ENCODE measurements at regions not wholly inside any gene's neighbourhood (a gene's known extent, or its start where the extent isn't known, plus 50 kb on each side); places are given as distances from the start of the nearest gene placed in this dataset.

- Mint-ChIP-seq H3K36me3 (ENCODE audit: low read depth, unreplicated experiment) (no peaks in the 10 kb centered on the region), H3K4me1 (ENCODE audit: low read depth, unreplicated experiment) (peaks cover 30% of the 10 kb centered on the region), H3K27me3 (ENCODE audit: low read depth, unreplicated experiment) (peaks cover 27% of the 10 kb centered on the region), H3K4me3 (ENCODE audit: unreplicated experiment) (no peak overlapping the region), H3K27ac (ENCODE audit: unreplicated experiment) (no peak overlapping the region), H3K9me3 (ENCODE audit: unreplicated experiment) (no peaks in the 10 kb centered on the region)
- Histone ChIP-seq H3K27ac (ENCODE audit: low read depth, low read length) (no peak overlapping the region), H4K20me1 (ENCODE audit: insufficient read depth, low read length) (no peaks in the 10 kb centered on the region), H3K9me3 (ENCODE audit: insufficient read depth, low read depth, low read length) (no peaks in the 10 kb centered on the region), H3K4me3 (ENCODE audit: insufficient read depth, low read depth, low read length) (no peak overlapping the region), H3K4me2 (ENCODE audit: low read length) (no peak overlapping the region), H3K4me1 (ENCODE audit: insufficient read depth, low read length) (peaks cover 4% of the 10 kb centered on the region), H3K9ac (ENCODE audit: low read length) (no peak overlapping the region), H3K79me2 (ENCODE audit: insufficient read depth, low read length) (no peaks in the 10 kb centered on the region), H2AFZ (ENCODE audit: low read depth, low read length) (no peak overlapping the region), H3K27me3 (ENCODE audit: insufficient read depth, low read length) (no peaks in the 10 kb centered on the region), H3K36me3 (ENCODE audit: insufficient read depth, low read length) (no peaks in the 10 kb centered on the region)
- DNase-seq (ENCODE audit: low read depth): no peak
- FAIRE-seq: no peak
- TF ChIP-seq CTCF (IDR thresholded peaks at IDR 0.05; ENCODE audit: insufficient read depth, low read depth, low read length): no peak
- no peak for TF ChIP-seq EZH2 (IDR thresholded peaks at IDR 0.05; ENCODE audit: insufficient read depth, low read length)
Measured at GRCh38 chr3:40872258-40872920, 326.9 kb upstream of the CTNNB1 start.

GRCh38 chr3:40873476-40873875 is 325.8 kb upstream of the CTNNB1 start:
- Mint-ChIP-seq H3K4me1 (ENCODE audit: low read depth, unreplicated experiment) (peaks cover 37% of the 10 kb centered on the region), H3K27me3 (ENCODE audit: low read depth, unreplicated experiment) (peaks cover 16% of the 10 kb centered on the region), H3K4me3 (ENCODE audit: unreplicated experiment) (no peak overlapping the region), H3K27ac (ENCODE audit: unreplicated experiment) (no peak overlapping the region), H3K9me3 (ENCODE audit: unreplicated experiment) (no peaks in the 10 kb centered on the region), H3K36me3 (ENCODE audit: low read depth, unreplicated experiment) (no peaks in the 10 kb centered on the region)
- H3K27me3 ChIP-seq (ENCODE audit: insufficient read depth, low read length): no peaks in the 10 kb centered on the region
- H2AFZ ChIP-seq (ENCODE audit: low read depth, low read length): no peak overlapping the region
- no peak for FAIRE-seq
- no peak overlapping the region for H3K4me2 ChIP-seq (ENCODE audit: low read length)
- no peaks in the 10 kb centered on the region for H3K79me2 ChIP-seq (ENCODE audit: insufficient read depth, low read length)
- H3K4me3 ChIP-seq (ENCODE audit: insufficient read depth, low read depth, low read length): no peak overlapping the region
- H3K27ac ChIP-seq (ENCODE audit: low read depth, low read length): no peak overlapping the region
- no peaks in the 10 kb centered on the region for H3K9me3 ChIP-seq (ENCODE audit: insufficient read depth, low read depth, low read length)
- H3K36me3 ChIP-seq (ENCODE audit: insufficient read depth, low read length): no peaks in the 10 kb centered on the region
- H3K4me1 ChIP-seq (ENCODE audit: insufficient read depth, low read length): peaks cover 9% of the 10 kb centered on the region
- DNase-seq (ENCODE audit: low read depth): no peak
- H4K20me1 ChIP-seq (ENCODE audit: insufficient read depth, low read length): no peaks in the 10 kb centered on the region
- H3K9ac ChIP-seq (ENCODE audit: low read length): no peak overlapping the region
- TF ChIP-seq EZH2 (IDR thresholded peaks at IDR 0.05; ENCODE audit: insufficient read depth, low read length): no peak
- no peak for TF ChIP-seq CTCF (IDR thresholded peaks at IDR 0.05; ENCODE audit: insufficient read depth, low read depth, low read length)

- Histone ChIP-seq H4K20me1 (ENCODE audit: insufficient read depth, low read length) (no peaks in the 10 kb centered on the region), H3K79me2 (ENCODE audit: insufficient read depth, low read length) (no peaks in the 10 kb centered on the region), H3K4me2 (ENCODE audit: low read length) (no peak overlapping the region), H3K36me3 (ENCODE audit: insufficient read depth, low read length) (no peaks in the 10 kb centered on the region), H3K27me3 (ENCODE audit: insufficient read depth, low read length) (no peaks in the 10 kb centered on the region), H2AFZ (ENCODE audit: low read depth, low read length) (no peak overlapping the region), H3K9ac (ENCODE audit: low read length) (no peak overlapping the region), H3K9me3 (ENCODE audit: insufficient read depth, low read depth, low read length) (no peaks in the 10 kb centered on the region), H3K4me1 (ENCODE audit: insufficient read depth, low read length) (peaks cover 11% of the 10 kb centered on the region), H3K4me3 (ENCODE audit: insufficient read depth, low read depth, low read length) (no peak overlapping the region), H3K27ac (ENCODE audit: low read depth, low read length) (no peak overlapping the region)
- no peak for TF ChIP-seq EZH2 (IDR thresholded peaks at IDR 0.05; ENCODE audit: insufficient read depth, low read length)
- no peak for TF ChIP-seq CTCF (IDR thresholded peaks at IDR 0.05; ENCODE audit: insufficient read depth, low read depth, low read length)
- DNase-seq (ENCODE audit: low read depth): no peak
- peaks cover 11% of the 10 kb centered on the region for H3K27me3 Mint-ChIP-seq (ENCODE audit: low read depth, unreplicated experiment)
- no peak for FAIRE-seq
- peaks cover 39% of the 10 kb centered on the region for H3K4me1 Mint-ChIP-seq (ENCODE audit: low read depth, unreplicated experiment)
- H3K9me3 Mint-ChIP-seq (ENCODE audit: unreplicated experiment): no peaks in the 10 kb centered on the region
- H3K4me3 Mint-ChIP-seq (ENCODE audit: unreplicated experiment): no peak overlapping the region
- H3K36me3 Mint-ChIP-seq (ENCODE audit: low read depth, unreplicated experiment): no peaks in the 10 kb centered on the region
- H3K27ac Mint-ChIP-seq (ENCODE audit: unreplicated experiment): no peak overlapping the region
Measured at GRCh38 chr3:40873934-40874699, 325.2 kb upstream of the CTNNB1 start.
